Fibroblast of skin of back (primary cell): ENCODE measurements at regions not wholly inside any gene's neighbourhood (a gene's known extent, or its start where the extent isn't known, plus 50 kb on each side); places are given as distances from the start of the nearest gene placed in this dataset.
A peak's percentile ranks its signal among the peaks of the same experiment; 100 is the strongest.

Experiments
- DNase-seq: peaks from one replicate; pipeline ENCODE4 v3.0.0-alpha.2; 2013

DNA sequence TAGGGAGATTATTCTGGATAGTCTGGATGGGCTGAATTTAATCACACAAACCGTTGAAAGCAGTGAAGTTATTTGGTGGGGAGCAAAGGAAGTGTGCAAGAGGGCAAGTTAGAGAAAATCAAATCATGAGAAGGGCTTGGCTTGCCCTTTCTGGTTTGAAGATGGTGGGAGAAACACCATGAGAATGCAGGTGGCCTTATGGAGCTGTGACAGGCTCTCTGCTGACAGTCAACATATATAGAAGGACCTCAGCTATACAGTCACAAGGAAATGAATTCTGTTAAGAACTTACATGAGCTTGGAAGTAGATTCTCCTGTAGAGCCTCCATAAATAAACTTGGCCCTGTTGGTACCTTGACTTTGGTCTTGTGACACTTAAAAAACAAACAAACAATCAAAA is 72.3 kb downstream of the GMNC start:
- no peak for DNase-seq

DNA sequence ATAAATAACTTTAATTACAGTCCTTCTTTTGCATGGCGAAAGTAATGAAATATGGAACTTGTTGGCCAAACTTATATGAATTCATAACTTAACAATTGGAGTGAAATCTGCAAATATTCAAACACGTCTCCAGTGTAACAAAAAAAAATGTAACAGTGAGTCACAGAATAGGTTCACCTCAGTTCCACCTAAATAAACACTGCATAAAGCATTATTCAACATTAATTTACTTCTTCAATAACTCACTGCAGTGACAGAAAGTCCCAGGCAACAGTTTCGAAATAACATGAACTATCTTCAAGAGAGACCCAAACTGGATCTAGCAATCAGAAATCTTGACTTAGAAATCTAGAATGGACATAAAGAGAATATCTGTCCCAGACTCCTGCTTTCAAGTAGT is 75.6 kb downstream of the GMNC start:
- no peak for DNase-seq

DNA sequence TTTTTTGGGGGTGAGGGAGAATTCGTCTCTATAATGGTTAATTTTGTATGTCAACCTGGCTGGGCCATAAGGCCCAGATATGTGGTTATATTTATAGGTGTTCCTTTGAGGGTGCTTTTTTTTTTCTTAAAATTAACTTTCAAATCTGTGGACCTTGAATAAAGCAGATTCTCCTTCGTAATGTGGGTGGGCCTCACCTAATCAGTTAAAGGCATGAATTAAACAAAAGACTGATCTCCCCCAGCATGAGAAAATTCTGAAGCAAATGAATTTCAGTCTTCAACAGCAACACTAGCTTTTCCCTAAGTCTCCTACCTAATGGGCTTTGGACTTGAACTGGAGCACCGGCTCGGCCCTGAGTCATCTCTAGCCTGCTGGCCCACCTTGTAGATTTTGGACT is 77.4 kb downstream of the GMNC start:
- no peak for DNase-seq

DNA sequence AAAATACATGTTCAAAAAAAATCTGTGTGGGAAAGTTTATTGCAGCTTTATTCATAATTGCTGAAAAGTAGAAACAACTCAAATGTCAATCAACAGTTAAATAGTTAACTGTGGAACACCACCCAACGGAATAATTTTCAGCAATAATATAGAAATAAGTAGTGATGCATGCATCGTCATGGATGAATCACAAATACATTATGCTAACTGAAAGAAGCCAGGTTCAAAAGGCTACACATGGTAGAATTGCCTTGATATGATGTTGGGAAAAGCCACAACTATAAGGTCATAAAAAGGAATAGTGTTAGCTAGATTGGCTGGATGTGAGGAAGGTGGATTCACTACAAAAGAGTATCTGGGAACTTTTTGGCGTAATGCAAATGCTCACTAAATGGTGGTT is 82.0 kb downstream of the GMNC start:
- no peak for DNase-seq

DNA sequence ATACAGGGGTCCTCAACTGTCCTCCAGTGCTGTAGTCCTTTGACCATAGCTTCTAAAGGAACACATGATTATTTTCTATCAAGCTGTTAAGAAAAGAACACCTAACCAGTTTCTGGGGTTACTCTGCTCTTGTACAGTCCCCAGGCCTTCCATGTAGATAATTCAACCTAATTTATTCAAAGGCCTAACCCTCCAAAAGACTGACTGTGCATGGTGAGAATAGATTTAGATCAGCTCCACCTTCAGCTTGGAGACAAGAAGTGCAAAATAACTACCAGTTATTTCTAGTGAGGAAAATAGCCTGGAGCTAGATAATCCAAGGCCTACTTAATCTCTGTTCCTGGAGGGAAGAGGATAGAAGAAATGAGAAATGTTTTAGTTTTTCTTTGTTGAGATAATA is 87.9 kb downstream of the GMNC start:
- DNase-seq = no peak

DNA sequence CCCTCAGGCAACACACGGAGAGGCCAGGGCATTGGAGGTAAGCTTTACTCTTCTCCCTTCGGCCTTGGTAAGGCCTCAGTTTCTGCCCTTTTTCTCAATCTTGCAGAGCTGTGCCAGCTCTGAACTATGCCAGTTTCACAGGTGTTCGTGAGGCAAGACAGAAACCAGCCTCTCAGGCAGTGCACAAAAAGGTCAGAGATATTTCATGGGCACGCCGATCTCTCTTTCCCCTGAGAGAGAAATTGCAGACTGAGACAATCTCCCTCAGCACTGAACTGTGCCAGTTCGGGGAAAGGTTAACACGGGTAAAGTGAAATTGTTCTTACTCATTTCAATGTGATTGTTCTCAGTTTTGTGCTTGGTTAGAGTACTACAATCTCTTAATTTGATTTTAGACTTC is 88.5 kb downstream of the GMNC start:
- no peak for DNase-seq

DNA sequence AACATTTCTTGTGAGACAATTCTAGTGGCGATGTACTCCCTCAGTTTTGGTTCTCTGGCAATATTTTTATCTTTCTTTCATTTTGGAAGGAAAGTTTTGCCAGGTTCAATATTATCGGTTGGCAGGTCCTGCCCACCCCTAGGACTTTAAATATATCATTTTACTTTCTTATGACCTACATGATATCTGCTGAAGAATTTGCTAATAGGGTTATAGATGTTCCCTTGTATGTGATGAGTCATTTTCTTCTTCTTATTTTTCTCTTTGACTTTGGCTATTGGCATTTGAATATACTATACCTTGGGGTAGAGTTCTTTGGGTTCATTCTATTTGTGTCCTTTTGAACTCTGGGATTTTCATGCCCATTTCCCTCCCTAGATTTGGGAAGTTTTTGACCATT is 89.7 kb downstream of the GMNC start:
- no peak for DNase-seq

DNA sequence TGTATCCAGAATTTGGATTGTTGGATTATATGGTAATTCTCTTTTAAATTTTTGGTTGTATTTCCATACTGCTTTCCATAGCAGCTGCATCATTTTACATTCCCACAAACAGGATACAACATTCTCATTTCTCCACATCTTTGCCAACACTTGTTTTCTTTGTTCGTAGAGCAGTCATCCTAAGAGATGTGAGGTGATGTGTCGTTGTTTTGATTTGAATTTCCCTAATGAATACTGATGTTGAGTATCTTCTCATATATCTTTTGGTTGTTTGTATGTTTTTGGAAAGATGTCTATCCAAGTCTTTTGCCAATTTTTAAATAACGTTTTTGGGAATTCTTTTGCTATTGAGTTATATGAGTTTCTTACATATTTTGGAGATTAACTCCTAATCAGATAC is 93.6 kb downstream of the GMNC start:
- no peak for DNase-seq

DNA sequence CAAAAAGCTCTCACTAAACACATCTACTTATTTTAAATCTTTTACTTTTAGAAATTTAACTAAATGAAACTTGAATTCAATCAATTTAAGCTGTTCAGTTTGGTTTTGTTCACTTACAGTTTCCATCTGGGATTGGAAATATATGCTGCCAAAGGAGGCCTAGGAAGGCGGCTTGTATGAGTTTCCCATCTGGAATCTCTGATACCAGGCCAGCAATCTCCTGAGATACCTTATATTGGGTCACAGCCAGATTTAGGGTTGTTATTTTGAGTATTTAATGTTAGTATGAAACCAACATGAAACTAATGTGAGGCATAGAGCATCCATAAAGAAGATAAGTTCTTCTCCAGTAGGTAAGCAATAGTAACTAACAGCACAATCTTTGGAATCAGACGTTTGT is 94.6 kb downstream of the GMNC start:
- DNase-seq = no peak

DNA sequence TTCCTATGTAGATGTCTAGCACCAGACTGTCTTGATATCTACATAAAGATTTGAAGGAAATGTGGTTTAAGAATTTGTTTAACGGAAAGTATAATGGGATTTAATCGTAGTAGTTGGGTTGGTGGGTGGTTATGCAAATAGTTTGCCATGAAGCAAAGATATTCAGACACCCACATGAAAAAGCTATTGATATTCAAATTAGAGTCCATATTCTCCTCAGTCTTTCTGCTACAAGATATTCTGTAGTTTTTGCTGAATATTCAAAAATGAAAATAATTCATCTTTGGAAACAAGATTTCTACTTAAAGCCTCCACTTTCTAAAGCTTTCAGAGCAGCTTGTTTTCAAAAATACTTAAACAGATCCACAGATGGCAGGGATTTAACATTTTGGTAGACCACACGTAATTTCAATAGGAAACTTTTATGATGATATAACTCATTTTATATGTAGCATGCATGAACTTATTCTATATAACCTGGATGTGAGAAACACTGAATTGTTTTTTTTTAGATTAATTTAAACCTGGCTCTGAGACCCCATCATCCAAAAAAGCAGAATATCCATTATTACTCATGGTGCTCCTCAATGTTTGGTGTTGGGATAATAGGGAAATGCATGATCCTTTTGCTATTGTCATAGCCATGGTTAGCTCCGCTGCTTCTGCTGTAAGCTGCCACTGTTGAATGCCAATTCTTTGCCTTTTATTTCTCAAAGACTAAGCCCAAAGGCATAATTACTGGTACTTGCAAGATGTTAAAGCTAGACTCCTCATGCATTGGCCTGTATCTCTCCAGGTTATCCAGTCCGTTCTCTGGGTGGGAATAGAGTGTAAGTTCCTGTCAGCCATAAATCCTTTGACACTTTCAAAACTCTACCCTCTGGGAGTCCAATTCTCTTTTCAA is 98.0 kb downstream of the GMNC start:
- DNase-seq = no peak

DNA sequence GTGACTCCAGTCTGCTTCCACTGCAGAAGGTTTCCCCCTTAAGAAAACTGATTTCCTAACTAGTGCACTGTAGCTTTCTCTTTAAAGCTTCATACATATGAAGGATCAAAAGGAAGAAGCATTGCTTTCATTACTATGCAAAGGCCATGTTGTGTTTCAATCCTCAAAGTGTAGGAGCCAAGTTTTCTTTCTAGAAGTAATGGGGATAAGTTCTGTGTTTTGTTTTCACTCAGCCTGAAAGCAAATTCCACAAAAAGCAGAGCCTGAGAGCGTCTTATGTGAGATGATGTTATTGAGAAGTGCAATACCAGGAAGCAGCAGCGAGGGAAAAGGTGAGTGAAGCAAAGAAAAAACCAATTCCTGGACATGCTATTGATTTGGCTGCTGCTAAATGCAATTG is 99.7 kb downstream of the GMNC start:
- no peak for DNase-seq

DNA sequence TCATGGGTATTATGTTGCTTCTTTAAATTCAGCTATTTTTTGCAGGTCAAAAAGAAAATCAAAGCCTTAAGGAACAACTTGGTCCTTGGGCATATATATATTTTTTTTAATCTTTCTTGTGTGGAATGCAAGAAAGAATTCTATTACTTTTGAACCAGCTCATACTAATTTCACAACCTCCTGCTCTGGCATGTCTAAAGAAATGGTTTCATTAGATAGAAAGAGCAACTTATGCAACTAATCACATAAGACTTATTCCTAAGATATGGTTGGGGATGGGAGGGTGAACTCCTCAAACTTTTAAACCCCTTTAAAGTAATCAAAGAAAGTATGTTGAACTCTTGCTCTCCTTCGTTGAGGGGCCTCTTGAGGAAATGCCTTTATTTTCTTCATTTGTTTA is 114.9 kb downstream of the GMNC start:
- no peak for DNase-seq

DNA sequence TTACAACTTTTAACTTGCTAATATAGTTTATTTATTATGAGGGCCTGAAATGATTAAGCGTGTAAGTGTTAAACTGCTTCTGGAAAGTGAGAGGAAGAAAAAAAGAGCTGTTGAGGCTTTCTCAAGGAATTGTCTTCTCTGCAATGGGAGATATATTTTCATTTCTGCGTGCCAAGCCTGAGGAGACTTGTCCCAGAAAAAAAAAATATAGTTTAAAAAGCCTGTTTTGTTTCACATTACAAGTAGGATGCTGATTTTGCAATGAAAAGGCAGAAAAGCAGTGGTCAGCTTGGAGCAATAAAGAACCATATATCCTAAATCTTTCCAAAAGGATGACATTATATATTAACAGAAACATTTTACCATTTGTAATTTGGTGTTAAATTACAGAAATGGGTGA is 115.5 kb downstream of the GMNC start:
- DNase-seq = no peak

DNA sequence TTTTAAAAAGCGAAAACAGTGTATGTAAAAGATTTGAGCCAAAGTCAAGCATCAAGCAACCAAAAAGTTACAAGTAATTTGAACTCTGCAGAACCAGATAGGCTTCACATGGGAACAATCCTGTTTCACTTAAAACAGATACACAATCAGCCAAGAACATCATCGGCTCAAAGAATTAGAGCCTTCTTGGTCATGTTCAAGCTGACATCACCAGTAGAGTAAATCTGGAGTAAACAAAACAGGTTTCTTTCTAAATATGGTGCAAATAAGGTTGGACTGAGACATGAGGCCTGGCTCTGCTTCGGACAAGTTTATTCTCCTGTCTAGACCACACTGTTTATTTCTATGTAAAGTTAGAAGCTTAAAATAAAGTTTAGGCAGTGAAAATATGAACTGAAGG is 116.0 kb downstream of the GMNC start:
- DNase-seq = no peak

DNA sequence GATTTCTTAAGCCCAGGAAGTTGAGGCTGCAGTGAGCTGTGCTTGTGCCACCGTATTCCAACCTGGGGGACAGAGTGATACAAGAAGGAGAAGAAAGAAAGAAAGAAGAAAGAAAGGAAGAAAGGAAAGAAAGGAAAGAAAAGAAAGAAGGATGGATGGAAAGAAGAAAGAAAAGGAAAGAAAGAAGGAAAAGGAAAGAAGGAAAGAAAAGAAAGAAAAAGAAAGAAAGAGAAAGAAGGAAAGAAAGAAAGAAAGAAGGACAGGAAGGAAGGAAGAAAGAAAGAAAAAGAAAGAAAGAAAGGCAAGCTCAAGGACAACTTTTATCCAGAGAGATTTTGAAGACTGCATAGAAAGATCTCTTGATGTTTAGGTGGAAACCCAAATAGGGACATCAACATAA is 120.7 kb downstream of the GMNC start:
- DNase-seq = no peak

DNA sequence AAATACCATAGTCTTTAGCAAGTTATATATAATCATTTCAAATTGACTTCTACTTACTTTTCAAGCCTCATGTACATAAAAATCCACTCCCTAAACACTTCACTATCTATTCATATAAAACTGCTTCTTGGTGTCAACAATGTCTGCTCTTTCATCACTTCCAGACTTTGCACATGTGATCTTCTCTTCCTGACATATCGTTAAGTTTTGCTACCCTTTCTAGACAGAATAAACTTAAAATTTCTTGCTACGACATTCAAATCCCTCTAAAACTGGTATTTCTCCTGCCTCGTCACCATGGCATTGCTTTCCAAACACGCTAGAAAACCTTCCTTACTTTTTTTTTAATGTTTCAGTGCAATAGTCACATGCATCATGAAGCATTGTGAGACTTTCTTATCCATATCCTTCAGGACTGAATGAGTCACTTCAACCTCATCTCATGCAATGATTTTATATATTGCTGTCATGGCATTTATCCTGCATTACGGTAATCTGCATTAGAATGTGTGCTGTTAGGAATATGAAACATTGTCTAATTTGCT is 122.8 kb downstream of the GMNC start:
- peak; percentile 32 for DNase-seq

DNA sequence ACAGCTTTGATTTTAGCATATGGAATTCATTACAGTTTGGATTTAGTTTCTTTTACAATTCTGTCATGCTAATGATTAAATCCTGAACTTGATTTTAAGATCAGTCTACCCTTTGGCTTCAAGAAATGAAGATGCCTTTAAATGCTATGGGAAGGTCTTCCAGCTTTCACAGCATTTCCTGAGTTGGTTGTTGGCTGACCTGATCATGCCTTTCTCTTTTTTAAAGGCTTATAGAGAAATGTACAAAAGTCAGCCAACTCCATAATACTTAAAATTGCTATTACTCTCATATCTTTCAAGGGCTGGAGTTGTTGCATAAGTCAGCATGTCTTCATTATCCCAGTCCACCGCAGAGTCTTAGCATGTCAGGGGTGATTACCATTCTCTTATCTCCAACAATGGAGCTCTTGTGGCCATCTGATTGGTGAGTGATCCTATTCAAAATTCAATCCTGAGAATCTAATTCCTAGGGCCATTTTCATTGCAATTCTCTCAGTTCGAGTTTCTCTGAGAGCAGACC is 123.8 kb downstream of the GMNC start:
- no peak for DNase-seq

DNA sequence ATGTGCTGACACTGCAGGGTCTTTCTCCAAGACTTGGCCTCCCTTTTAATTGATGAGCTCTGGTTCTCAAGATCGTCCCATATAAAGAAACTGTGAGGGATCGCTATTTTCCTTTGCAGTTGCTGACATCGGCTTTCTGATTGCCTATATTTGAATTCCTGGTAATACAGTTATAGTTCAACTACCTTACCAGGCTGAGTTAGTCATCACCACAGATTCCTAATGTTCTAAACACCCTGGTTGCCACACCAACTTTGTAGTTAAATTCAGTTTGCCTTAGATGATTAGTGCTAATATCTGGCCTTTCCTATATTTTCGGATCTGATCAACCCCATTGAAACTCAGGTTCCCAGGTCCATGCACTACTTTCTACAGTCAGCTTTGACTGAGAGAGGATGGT is 125.0 kb downstream of the GMNC start:
- no peak for DNase-seq

DNA sequence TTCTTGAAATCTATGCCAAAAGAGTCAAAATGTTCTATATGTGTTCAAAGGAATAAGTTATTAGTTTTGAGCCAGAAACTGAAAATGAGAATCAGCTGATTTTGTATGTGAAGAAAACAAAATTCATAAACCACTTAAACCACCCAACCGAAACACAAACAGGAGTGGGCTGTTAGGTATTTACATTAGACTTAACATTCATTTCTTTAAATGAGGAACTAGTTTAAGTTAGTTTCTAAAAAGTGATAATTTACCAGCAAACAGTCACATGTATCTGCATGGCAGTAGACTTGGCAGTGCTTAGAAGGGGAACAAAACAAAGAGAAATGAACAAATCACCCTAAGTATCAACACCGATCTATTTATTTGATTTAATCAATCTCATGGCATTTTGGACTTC is 128.0 kb downstream of the GMNC start:
- no peak for DNase-seq

DNA sequence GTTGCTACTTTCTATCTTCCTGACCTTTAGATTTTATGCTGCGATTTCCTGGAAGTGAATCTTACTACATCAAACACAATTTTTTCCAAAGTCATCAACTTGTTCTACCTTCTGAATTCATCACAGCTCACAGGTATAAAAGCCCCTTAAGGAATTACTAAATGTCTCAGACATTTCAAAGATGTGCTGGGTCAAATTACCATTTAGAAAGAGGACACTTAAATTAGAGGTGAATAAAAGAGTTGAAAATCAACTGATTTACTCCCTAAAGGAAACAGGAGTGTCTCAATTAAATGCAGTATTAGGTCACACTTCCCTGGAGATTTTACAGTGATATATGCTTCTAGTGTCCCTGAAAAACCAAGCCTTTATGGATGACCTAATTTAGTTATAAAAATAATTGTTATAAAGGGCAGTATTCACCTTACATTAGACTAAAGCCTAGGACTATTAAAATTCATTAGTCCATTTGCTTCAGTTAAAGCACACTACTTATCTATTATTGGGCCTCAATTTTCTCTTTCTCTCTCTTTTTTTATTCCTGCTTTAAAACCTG is 128.8 kb downstream of the GMNC start:
- no peak for DNase-seq

DNA sequence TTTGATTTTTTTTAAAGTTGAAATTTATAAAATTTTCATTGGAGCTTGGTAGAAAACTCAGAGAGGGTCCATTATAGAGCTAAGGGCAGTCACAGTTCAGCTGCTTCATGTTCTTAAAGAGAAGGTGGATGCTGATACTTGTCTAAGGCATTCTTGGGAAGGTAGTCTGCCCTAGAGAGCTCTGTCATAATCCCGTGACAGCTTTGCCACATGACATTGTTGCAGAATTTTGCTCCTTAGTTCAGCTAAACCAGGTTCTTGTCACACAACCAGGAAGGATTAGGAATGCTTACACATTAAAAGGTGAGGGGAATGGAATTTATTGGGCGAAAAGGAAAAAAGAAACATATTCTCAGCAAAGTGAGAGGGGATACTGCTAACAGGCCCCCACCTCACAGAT is 130.9 kb downstream of the GMNC start:
- no peak for DNase-seq

DNA sequence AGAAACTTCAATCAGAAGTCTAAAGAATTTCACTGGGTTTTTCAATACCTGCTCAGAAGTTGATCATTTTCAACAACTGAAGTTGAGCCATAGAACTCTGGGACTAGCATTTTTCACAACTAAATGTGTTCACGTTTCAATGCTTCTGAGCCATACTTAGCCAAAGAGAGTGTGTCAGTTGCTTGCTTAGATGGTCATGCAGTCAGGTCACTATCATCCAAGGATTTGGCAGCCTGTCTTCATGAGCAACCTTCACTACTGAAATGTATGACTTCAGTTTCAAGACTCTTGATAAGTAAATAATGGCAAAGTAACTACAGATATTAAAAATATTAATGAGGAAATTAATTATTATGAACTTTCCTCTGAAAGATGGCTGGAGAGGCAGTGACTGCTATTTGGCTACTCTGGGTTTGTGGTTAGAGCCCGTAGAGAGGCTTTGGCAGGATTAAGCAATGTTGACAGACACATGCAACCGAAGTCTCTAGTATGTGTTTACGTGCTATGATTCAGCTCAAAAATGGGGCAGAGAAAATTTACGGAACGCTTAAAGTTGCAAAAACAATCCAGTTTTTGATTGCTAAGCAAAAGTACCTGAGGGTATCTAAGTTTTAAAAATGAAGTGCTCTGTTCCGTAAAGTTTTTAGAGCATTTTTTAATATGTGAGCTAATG is 133.8 kb downstream of the GMNC start:
- DNase-seq = no peak

DNA sequence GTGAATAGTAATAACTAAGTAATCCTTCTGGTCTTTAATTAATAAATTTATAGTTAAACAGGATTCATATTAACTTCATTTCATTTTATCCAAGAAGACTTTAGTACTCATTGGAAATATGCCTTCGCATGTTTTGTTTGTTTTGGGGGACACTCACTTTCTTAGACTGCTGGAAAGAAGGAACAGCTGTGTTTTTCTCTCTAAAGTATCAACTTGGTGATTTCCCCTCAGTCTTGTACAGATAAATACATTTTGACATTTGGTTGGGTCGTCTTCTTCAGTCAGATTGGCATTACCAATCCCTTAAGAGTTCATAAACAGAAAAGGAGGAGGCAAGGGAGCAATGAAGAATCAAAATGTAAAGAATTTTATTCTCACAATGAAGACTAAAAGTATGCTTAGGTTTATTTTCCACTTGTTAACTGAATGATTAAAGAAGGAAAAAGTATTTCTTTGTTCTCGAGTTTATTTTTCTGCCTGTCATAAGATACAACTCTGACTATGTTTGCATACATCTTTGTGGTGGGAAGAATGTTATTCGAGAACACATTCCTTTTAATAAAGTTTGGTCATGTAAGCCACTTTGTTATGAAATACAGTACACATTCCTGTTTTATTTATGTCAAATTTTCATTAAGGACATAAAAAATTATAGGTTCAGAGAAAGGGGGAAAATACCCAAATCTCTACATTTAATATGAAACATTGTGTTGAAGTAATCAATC is 140.2 kb downstream of the GMNC start:
- DNase-seq = peak; percentile 47
